ENCODE measurements at regions not wholly inside any gene's neighbourhood (a gene's known extent, or its start where the extent isn't known, plus 50 kb on each side); places are given as distances from the start of the nearest gene placed in this dataset.

DNA sequence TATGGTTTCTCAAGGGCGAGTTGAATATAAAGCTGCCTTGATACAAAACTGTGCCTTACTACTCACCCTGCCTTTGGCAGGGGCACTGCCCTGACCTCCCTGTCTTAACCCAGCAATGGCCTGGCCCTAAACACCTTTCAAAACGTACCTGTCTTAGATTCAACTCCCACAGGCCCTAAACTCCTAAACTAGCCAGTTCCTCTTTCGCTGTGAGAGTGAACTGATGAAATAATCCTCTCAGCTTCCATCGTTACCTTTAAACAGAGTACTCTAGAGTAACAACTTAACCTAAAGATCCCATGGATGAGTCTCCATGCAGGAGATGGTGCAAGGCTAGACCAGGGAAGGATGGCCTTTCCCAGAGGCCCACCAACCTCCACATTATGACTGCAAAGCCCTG lies 133.0 kb upstream of the THBS1 start:
- TF ChIP-seq TAF1 (IDR thresholded peaks at IDR 0.05; ENCODE audit: low read depth, low read length) (no peak), PAX5 (IDR thresholded peaks at IDR 0.05; ENCODE audit: insufficient read depth, low read length, severe bottlenecking) (no peak), SPI1 (IDR thresholded peaks at IDR 0.05; ENCODE audit: low read depth, low read length) (peak; percentile 85), POLR2A (IDR thresholded peaks at IDR 0.05; ENCODE audit: low read depth, low read length) (no peak)
- DNase-seq (ENCODE audit: insufficient read length, low spot score) (no peak), FAIRE-seq (no peak)

DNA sequence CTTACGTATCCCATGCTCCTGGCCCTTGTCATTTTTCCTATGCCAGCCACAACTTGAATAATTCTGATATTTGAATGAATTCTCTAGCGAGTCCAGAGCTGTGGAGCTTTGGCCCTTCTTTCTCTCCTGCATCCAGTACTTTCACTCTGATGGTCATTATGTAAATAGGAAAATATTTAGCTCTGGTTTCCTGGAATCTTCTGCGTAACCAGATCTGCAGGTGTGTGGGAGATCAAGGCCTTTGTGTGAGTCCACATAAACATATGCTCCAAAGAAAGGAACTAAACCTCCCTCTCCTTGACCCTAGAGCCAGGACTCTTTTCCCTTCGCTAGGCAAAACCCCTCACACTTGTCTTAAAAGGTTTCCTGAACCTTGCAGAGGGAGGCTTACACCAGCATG lies 132.5 kb upstream of the THBS1 start:
- FAIRE-seq = no peak
- TF ChIP-seq SPI1 (IDR thresholded peaks at IDR 0.05; ENCODE audit: low read depth, low read length) (no peak), PAX5 (IDR thresholded peaks at IDR 0.05; ENCODE audit: insufficient read depth, low read length, severe bottlenecking) (no peak), POLR2AphosphoS5 (IDR thresholded peaks at IDR 0.05; ENCODE audit: low read depth, low read length) (no peak), POLR2A (IDR thresholded peaks at IDR 0.05; ENCODE audit: low read depth, low read length) (no peak), POU2F2 (IDR thresholded peaks at IDR 0.05; ENCODE audit: low read depth, low read length) (no peak), TAF1 (IDR thresholded peaks at IDR 0.05; ENCODE audit: low read depth, low read length) (no peak)
- no peak for DNase-seq (ENCODE audit: insufficient read length, low spot score)

DNA sequence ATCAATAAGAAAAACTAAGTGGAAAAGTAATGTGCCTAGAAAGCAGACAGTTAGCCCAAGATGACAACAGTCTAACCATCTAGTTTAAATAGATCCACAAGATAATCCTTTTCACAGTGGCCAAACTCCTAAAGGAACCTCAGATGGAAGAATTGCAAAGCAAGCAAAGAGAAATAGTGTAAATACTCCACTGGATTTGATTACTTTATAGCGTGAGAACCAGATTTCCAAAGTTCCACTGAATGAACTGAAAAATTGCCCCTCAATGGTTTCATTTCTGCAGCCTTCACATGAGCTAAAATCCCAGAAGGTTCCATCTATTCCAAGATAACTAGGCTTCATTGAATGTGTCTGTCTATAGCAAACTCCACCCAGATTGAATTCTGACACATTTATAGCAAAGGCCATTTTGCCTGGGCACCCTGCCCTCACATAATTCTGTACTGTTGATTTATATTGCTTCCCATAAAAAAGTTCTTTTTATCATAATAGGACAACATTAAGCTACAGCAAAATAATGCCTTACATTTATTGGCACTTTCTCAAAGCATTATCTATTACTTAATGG lies 129.7 kb upstream of the THBS1 start:
- no peak for FAIRE-seq
- DNase-seq (ENCODE audit: insufficient read length, low spot score) = no peak
- TF ChIP-seq SPI1 (IDR thresholded peaks at IDR 0.05; ENCODE audit: low read depth, low read length) = no peak
- no peak for TF ChIP-seq POU2F2 (IDR thresholded peaks at IDR 0.05; ENCODE audit: low read depth, low read length)
- TF ChIP-seq POLR2AphosphoS5 (IDR thresholded peaks at IDR 0.05; ENCODE audit: low read depth, low read length) = no peak
- TF ChIP-seq POLR2A (IDR thresholded peaks at IDR 0.05; ENCODE audit: low read depth, low read length) = no peak
- no peak for TF ChIP-seq TAF1 (IDR thresholded peaks at IDR 0.05; ENCODE audit: low read depth, low read length)
- no peak for TF ChIP-seq PAX5 (IDR thresholded peaks at IDR 0.05; ENCODE audit: insufficient read depth, low read length, severe bottlenecking)

DNA sequence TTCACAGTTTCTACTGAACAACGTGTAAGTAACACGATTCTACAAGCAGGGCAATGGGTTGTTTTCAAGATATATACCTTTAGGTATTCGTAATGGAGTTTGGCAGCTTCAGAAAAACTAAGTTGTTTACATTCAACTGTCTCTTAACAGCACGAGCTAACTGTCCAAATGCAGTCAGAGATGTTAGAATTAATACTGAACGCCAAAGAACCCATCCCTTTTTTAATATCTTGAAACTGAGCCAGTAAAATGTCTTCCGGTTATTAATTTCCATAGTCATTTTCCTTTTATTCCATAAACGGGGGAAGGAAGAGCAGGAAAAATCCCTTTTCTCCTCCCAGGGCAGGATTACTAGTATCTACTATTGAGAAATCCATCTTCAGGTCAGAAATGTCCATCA lies 129.0 kb upstream of the THBS1 start:
- no peak for DNase-seq (ENCODE audit: insufficient read length, low spot score)
- FAIRE-seq = no peak
- no peak for TF ChIP-seq SPI1 (IDR thresholded peaks at IDR 0.05; ENCODE audit: low read depth, low read length)
- TF ChIP-seq TAF1 (IDR thresholded peaks at IDR 0.05; ENCODE audit: low read depth, low read length) = no peak
- TF ChIP-seq PAX5 (IDR thresholded peaks at IDR 0.05; ENCODE audit: insufficient read depth, low read length, severe bottlenecking) = no peak
- no peak for TF ChIP-seq POLR2AphosphoS5 (IDR thresholded peaks at IDR 0.05; ENCODE audit: low read depth, low read length)
- TF ChIP-seq POU2F2 (IDR thresholded peaks at IDR 0.05; ENCODE audit: low read depth, low read length) = no peak
- TF ChIP-seq POLR2A (IDR thresholded peaks at IDR 0.05; ENCODE audit: low read depth, low read length) = no peak

DNA sequence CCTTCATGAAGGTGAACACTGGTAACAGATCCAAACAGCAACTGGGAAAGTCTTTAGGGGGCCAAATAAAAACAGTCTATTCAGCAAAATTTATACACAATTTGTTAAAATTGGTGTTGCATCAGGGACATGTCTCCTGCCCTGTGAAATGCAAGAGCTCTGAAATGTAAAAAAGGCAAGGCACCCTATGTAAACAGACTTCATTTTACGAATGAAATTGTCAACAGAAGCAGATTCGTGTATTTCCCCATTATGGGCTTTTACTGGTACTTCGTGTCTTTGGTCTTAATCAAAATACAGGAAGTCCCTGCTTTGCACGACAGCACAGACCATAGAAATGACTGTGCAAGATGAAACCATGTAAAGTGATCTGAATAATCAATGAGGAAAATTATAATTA lies 127.3 kb upstream of the THBS1 start:
- no peak for FAIRE-seq
- DNase-seq (ENCODE audit: insufficient read length, low spot score) = peak; percentile 14
- TF ChIP-seq POU2F2 (IDR thresholded peaks at IDR 0.05; ENCODE audit: low read depth, low read length) (no peak), SPI1 (IDR thresholded peaks at IDR 0.05; ENCODE audit: low read depth, low read length) (peak; percentile 93), PAX5 (IDR thresholded peaks at IDR 0.05; ENCODE audit: insufficient read depth, low read length, severe bottlenecking) (no peak)

DNA sequence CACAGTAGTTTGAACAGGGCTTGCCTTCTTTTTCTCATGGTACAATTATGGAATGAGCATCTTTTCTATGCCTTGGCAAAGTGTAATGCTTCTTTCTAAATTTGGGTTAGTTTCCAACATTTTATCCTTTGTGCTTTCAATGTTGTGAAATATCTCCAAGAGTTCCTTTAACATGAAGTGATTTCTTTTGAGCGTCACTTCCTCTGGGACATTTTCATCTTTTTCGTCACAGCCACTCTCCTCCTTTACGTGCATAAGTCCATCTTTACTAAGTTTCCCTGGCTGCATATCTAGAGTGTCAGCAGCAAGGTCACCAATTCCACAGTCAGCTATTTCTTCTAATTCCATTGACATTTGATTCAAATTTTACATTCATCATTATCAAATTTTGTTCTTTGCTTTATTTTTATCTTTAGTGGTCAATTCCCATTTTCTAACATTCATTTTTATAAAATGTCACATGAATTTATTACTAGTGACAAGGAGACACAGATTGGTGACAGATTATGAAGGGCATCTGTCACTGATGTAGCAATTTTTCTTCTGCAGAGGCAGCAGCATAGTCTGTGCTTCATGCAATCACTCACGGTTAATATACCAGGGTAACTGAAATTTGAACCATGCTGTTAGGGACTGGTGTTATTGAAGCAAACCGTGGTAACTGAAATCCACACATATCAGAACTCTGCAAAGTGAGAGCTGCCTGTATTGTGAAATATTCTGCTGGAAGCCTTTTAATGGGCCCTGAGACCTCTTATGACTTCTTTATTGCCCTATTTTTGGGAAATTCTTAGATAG lies 126.5 kb upstream of the THBS1 start:
- DNase-seq (ENCODE audit: insufficient read length, low spot score) (no peak), FAIRE-seq (no peak)
- TF ChIP-seq PAX5 (IDR thresholded peaks at IDR 0.05; ENCODE audit: insufficient read depth, low read length, severe bottlenecking) (no peak), POLR2A (IDR thresholded peaks at IDR 0.05; ENCODE audit: low read depth, low read length) (no peak), POU2F2 (IDR thresholded peaks at IDR 0.05; ENCODE audit: low read depth, low read length) (no peak)

DNA sequence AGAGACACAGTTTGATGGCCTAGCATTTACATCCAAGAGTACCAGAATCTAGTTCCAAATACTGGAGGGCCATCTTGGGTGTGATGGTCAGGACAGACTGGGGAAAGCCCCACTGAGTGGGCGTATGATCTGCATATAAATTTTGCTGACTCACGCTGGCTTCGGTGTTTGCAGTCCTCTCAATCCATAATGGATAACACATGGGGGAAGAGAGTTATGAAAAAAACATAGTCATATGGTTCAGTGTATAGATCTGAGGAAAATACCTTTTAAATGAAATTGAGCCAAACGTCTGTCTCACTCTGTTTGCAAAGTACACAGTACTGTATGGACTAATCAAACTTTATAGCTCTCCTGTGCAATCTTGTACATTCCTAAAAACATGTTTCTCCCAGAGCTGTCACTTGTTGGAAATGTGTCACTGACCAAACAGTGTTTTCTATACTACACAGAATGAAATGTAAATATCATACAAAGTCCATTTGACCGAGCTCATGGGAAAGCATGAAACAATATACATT lies 125.3 kb upstream of the THBS1 start:
- FAIRE-seq (no peak), DNase-seq (ENCODE audit: insufficient read length, low spot score) (no peak)
- TF ChIP-seq POU2F2 (IDR thresholded peaks at IDR 0.05; ENCODE audit: low read depth, low read length) (peak; percentile 79; the same call in 1 of the 2 replicates), SPI1 (IDR thresholded peaks at IDR 0.05; ENCODE audit: low read depth, low read length) (no peak), TAF1 (IDR thresholded peaks at IDR 0.05; ENCODE audit: low read depth, low read length) (no peak), PAX5 (IDR thresholded peaks at IDR 0.05; ENCODE audit: insufficient read depth, low read length, severe bottlenecking) (no peak)

DNA sequence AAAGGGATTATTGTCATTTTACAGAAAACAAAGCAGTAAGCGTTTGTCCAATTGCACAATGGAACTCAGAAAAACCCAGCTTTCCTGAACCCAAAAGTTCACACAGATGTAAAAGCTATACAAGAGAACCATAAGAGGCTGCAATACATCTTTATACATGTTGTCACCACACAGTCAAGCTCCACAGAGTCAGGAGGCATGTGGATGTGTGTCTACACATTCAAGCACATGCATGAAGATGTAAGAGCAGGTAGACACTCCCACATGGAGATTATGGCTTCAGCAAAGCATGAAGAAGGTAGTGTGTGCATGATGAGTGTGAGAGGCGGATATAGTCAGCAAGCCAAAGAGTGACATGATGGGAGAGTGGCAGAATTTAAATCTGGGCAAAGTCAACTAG lies 124.7 kb upstream of the THBS1 start:
- DNase-seq (ENCODE audit: insufficient read length, low spot score) (no peak), FAIRE-seq (no peak)
- TF ChIP-seq PAX5 (IDR thresholded peaks at IDR 0.05; ENCODE audit: insufficient read depth, low read length, severe bottlenecking) (no peak), SPI1 (IDR thresholded peaks at IDR 0.05; ENCODE audit: low read depth, low read length) (no peak), POLR2AphosphoS5 (IDR thresholded peaks at IDR 0.05; ENCODE audit: low read depth, low read length) (no peak), POLR2A (IDR thresholded peaks at IDR 0.05; ENCODE audit: low read depth, low read length) (no peak), POU2F2 (IDR thresholded peaks at IDR 0.05; ENCODE audit: low read depth, low read length) (no peak), TAF1 (IDR thresholded peaks at IDR 0.05; ENCODE audit: low read depth, low read length) (no peak)

DNA sequence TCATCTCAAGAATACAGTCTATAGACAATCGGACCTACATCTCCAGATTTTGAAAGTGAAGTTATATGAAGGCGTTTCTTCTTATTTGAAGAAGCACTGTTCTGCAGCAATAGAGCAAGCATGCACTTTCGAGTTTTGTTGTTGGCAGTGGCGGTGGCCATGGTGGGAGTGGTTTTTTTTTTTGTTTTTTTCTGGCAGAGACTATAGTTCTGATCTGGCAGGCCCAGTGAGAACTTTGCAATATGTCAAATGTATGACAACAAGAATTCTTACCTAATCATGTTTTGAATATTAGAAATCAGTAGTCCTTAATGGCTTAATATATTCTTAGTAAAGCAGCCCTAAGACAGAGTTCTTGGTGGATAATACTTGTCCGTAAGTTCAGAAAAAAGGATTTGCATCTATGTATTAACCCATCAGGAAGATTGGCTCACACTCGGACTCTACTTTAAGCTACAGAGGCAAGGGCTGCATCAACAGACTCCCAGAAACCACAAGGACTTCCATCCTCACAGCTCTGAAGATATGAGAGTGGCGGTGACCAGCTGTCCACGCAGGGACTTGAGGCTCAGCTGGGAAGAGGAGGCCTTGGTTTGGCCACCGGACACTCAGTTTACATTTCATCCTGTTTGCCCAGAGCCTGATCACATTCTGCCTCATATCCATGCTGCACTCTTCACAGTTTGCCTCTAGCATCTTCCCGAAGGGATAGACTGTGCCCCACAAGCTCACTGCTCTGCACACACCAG lies 124.1 kb upstream of the THBS1 start:
- FAIRE-seq = no peak
- no peak for TF ChIP-seq POLR2A (IDR thresholded peaks at IDR 0.05; ENCODE audit: low read depth, low read length)
- TF ChIP-seq TAF1 (IDR thresholded peaks at IDR 0.05; ENCODE audit: low read depth, low read length) = no peak
- DNase-seq (ENCODE audit: insufficient read length, low spot score) = no peak

DNA sequence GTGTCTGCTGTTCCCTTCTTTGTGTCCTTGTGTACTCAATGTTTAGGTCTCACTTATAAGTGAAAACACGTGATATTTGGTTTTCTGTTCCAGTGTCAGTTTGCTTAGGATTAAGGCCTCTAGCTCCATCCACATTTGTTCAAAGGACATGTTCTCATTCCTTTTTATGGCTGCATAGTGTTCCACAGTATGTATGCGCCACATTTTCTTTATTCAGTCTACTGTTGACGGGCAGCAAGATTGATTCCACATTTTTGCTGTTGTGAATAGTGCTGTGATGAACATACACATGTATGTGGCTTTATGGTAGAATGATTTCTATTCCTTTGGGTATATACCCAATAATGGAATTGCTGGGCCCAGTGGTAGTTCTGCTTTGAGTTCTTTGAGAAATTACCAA lies 122.7 kb upstream of the THBS1 start:
- FAIRE-seq (no peak), DNase-seq (ENCODE audit: insufficient read length, low spot score) (no peak)
- TF ChIP-seq SPI1 (IDR thresholded peaks at IDR 0.05; ENCODE audit: low read depth, low read length) = no peak
- TF ChIP-seq POLR2A (IDR thresholded peaks at IDR 0.05; ENCODE audit: low read depth, low read length) = no peak
- TF ChIP-seq PAX5 (IDR thresholded peaks at IDR 0.05; ENCODE audit: insufficient read depth, low read length, severe bottlenecking) = no peak
